Cardiac fibroblast (primary cell): ENCODE measurements at regions not wholly inside any gene's neighbourhood (a gene's known extent, or its start where the extent isn't known, plus 50 kb on each side); places are given as distances from the start of the nearest gene placed in this dataset.

Experiments used
- DNase-seq, 2 donors: peaks; one replicate each; pipeline versions ENCODE4 v3.0.0 to v3.0.0-alpha.2; 2010; ENCODE audit warnings: low read depth in 2 of 2
- H3K4me3 ChIP-seq, 2 donors: replicated peaks in 1 of 2; 1 replicate in 1 of 2; 2 replicates in 1 of 2; pipeline ENCODE4 v1.5.1; 2011; ENCODE audit warnings: low read depth in 2 of 2, low read length in 2 of 2, mild to moderate bottlenecking in 2 of 2, moderate library complexity in 1 of 2
- TF ChIP-seq, protein P1 (sequence below): IDR thresholded peaks from one replicate; pipeline ENCODE4 v1.5.1; 2011; ENCODE audit warnings: low read depth, mild to moderate bottlenecking, low read length, inconsistent platforms

DNA sequence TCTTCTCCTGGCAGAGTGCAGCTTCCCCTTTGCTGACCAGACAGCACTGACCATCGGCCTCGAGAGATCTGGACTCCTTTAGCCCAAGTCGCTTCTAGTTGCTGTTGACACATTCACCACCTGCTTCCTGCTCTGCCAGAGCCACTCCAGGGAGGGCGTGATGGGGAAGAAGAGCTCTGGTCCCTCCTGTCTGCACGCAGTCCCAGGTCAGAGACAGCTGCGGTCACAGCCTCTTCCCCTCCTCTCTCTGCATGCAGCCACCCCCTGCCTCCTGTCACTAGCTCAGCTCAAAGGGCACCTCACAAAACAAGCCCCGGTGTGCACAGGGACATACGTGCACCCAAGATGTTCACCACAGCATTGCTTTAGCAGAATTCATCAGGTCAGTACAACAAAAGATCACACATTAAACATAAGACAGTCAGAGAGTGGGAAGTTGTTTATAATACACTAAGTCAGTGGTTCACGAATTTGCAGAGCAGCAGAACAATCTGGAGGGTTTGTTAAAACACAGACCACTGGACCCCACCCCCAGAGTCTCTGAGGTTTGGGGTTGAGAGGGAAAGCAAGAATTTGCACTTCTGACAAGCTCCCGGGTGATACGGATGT lies 132.9 kb downstream of the SYF2 start:
- H3K4me3 ChIP-seq: no peak overlapping the region
- no peak for DNase-seq
- TF ChIP-seq, protein P1, sequence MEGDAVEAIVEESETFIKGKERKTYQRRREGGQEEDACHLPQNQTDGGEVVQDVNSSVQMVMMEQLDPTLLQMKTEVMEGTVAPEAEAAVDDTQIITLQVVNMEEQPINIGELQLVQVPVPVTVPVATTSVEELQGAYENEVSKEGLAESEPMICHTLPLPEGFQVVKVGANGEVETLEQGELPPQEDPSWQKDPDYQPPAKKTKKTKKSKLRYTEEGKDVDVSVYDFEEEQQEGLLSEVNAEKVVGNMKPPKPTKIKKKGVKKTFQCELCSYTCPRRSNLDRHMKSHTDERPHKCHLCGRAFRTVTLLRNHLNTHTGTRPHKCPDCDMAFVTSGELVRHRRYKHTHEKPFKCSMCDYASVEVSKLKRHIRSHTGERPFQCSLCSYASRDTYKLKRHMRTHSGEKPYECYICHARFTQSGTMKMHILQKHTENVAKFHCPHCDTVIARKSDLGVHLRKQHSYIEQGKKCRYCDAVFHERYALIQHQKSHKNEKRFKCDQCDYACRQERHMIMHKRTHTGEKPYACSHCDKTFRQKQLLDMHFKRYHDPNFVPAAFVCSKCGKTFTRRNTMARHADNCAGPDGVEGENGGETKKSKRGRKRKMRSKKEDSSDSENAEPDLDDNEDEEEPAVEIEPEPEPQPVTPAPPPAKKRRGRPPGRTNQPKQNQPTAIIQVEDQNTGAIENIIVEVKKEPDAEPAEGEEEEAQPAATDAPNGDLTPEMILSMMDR: no peak

DNA sequence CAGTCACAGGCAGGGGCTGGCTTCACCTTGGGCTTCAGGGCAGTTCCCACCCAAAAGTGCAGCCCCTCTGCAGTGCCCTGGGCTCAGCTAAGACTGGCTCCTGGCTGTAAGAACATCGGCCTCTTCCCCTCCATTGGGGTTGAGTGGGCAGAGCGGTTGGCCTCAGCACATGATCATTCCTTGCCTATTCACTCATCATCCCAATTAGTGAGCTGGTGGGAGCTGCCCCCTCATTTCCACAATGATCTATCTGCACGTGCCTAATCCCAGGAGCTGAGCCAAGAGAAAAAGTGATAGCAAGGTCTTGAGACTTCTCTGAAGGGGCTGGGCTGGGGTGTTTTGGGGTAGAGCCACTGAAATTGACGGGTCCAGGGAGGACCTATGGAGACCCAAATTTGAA lies 133.6 kb downstream of the SYF2 start:
- TF ChIP-seq, protein P1: no peak
- DNase-seq: no peak
- no peak overlapping the region for H3K4me3 ChIP-seq

DNA sequence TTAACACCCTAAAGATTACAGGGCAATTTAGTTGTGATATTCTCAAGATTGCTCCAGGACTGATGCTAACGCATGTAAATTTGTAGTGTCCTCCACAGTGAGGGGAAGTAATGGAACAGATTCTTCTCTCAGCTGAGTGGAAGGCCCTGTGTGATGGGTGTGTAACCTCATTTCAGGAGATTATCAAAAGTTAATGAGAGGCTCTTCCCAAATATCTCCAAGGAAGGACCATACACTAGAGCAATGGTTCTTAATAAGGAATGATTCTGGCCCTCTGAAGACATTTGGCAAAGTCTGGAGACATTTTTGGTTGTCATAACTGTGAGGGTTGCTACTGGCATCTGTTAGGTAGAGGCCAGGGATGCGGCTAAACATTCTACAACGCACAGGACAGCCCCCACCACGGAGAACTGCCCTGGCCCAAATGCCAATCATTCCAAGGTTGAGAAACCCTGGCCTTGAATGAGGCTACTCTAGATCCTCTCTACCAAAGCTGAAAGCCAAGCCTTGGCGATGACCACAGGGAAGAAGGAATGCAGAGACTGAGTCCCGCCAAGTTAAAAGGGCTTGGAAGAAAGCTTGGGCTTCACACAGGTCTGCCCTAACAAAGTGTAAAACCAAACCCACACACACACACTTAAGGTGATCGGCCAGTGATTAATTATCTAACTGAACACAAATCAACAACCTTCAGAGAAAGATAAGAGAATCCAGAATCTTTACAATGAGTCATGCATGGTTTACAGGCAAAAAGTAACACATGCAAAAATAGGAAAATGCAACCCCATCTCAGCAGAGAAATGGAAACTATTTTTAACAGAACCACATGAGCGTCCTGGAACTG lies 135.8 kb downstream of the SYF2 start:
- DNase-seq: no peak
- TF ChIP-seq, protein P1: no peak
- H3K4me3 ChIP-seq: no peak overlapping the region

DNA sequence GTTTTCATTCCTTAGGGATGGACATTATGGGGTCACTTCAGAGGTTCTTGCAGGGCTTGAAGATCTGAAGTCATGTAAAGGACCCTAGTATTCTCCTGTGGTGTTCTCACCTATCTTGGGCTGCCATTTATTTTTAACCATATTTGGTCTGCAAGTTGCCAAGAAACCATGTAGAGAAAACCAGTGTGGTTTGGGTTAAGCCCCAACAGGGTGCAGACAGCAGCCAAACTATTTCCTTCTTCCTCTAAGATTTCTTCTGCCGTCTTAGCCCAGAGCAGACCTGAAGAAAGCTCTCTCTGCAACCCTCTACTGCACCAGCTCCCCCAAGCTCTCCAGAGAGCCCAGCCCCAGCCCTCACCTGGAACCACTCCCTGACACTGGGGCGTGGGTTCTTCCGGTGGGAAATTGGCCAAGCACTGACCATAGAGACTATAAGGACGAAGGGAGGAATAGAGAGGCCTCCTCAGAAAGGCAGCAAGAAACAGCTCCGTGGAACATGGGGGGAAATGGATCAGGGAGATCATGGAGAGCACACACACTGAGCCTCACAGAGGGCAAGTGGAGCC lies 136.6 kb downstream of the SYF2 start:
- H3K4me3 ChIP-seq: no peak overlapping the region
- no peak for DNase-seq
- TF ChIP-seq, protein P1: no peak

DNA sequence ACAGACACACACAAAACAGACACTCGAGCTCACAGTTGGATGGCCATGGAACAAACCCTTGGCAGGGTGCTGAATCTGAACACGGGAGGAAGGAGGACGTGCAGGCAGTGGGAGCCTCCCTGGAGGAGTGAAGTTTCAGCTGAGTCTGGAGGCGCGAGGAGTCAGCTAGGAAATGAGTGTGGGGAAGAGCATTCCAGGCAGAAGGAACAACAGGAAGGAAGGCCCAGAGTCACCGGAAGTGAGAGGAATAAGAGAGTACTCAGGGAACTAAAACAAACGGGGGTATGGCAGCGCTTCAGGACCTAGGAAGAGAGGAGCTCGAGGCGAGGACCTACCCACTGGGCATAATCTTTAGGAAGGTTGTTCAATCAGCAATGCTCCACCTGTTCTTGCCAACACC lies 137.3 kb downstream of the SYF2 start:
- TF ChIP-seq, protein P1: no peak
- no peak overlapping the region for H3K4me3 ChIP-seq
- no peak for DNase-seq

DNA sequence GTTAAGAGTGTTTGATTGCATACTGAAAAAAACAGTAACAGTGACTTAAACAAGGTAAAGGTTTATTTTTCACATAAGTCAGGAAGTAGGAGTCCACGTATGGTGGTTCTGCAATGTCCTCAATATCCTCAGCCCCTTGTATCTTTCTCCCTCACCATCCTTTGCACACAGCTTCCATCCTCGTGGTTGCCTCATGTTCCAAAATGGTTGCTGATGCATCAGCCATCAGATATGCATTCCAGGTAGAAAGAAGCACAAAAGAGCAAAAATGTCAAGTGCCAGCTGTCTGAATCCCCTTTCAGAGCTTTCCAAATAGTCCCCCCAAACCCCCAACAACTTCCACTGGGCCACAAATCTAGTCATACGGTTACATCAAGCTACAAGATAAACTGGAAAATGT lies 138.1 kb downstream of the SYF2 start:
- TF ChIP-seq, protein P1: no peak
- H3K4me3 ChIP-seq: no peak overlapping the region
- no peak for DNase-seq
